Liver (tissue), 8 donors: ENCODE measurements at regions not wholly inside any gene's neighbourhood (a gene's known extent, or its start where the extent isn't known, plus 50 kb on each side); places are given as distances from the start of the nearest gene placed in this dataset.

ENCODE experiments used
- DNase-seq: peaks from one replicate; pipeline ENCODE4 v3.0.0-alpha.2; 2017; ENCODE audit warnings: low spot score
- H3K27ac ChIP-seq, 2 donors: one replicate each; pipeline ENCODE4 v1.7.0; 2013; ENCODE audit warnings: inconsistent platforms in 2 of 2, low read length in 2 of 2, control low read depth in 1 of 2, low read depth in 1 of 2, mild to moderate bottlenecking in 1 of 2
- H3K27me3 ChIP-seq, 4 donors: one replicate each; pipeline versions ENCODE4 v1.6.1 to v1.7.0; 2013; ENCODE audit warnings: low read length in 3 of 4, inconsistent platforms in 1 of 4, mild to moderate bottlenecking in 1 of 4, moderate library complexity in 1 of 4; ENCODE audit not compliant: control insufficient read depth in 4 of 4, insufficient read depth in 4 of 4
- H3K36me3 ChIP-seq, 4 donors: one replicate each; pipeline versions ENCODE4 v1.6.1 to v1.7.0; 2013; ENCODE audit warnings: low read length in 3 of 4, mild to moderate bottlenecking in 3 of 4, low read depth in 1 of 4, moderate library complexity in 1 of 4; ENCODE audit not compliant: control insufficient read depth in 4 of 4, insufficient read depth in 3 of 4
- H3K4me1 ChIP-seq, 4 donors: one replicate each; pipeline versions ENCODE4 v1.6.1 to v1.7.0; 2013; ENCODE audit warnings: low read length in 3 of 4, mild to moderate bottlenecking in 3 of 4, moderate library complexity in 1 of 4; ENCODE audit not compliant: control insufficient read depth in 4 of 4, insufficient read depth in 4 of 4
- H3K4me3 ChIP-seq, 3 donors: one replicate each; pipeline versions ENCODE4 v1.6.1 to v1.7.0; 2013; ENCODE audit warnings: low read length in 3 of 3, control low read depth in 1 of 3, low read depth in 1 of 3, mild to moderate bottlenecking in 1 of 3
- H3K9ac ChIP-seq, 2 donors: one replicate each; pipeline ENCODE4 v1.7.0; 2013; ENCODE audit warnings: low read length in 2 of 2, mild to moderate bottlenecking in 2 of 2, moderate library complexity in 2 of 2, control low read depth in 1 of 2, low read depth in 1 of 2
- H3K9me3 ChIP-seq, 4 donors: one replicate each; pipeline versions ENCODE4 v1.6.1 to v1.7.0; 2013; ENCODE audit warnings: low read length in 3 of 4; ENCODE audit not compliant: control insufficient read depth in 4 of 4
- CTCF ChIP-seq: fragments of 150-350 bp; IDR thresholded peaks from 2 replicates; pipeline ENCODE4 v1.5.1; 2017; ENCODE audit warnings: improper control_type of control experiment, low read depth, low read length; ENCODE audit not compliant: missing input control
- EGR1 ChIP-seq, 2 donors: IDR thresholded peaks; 2 replicates each; pipeline ENCODE4 v1.6.1; 2016 to 2018; ENCODE audit warnings: antibody characterized with exemption in 2 of 2, low read depth in 2 of 2
- FOXA1 ChIP-seq: IDR thresholded peaks from 2 replicates; pipeline ENCODE4 v1.6.1; 2016; ENCODE audit warnings: antibody characterized with exemption
- FOXA2 ChIP-seq: IDR thresholded peaks from 2 replicates; pipeline ENCODE4 v1.6.1; 2016; ENCODE audit warnings: antibody characterized with exemption
- GABPA ChIP-seq, 2 donors: IDR thresholded peaks in 1 of 2; conservative IDR thresholded peaks in 1 of 2; 2 replicates each; pipeline ENCODE4 v1.6.1; 2016; ENCODE audit warnings: antibody characterized with exemption in 2 of 2, mild to moderate bottlenecking in 1 of 2, moderate library complexity in 1 of 2
- HNF4A ChIP-seq, 2 donors: conservative IDR thresholded peaks; 2 replicates each; pipeline ENCODE4 v1.6.1; 2016; ENCODE audit warnings: antibody characterized with exemption in 2 of 2, mild to moderate bottlenecking in 2 of 2
- HNF4G ChIP-seq: IDR thresholded peaks from 2 replicates; pipeline ENCODE4 v1.6.1; 2016; ENCODE audit warnings: antibody characterized with exemption
- JUND ChIP-seq, 2 donors: IDR thresholded peaks; 2 replicates each; pipeline ENCODE4 v1.6.1; 2016; ENCODE audit warnings: antibody characterized with exemption in 2 of 2
- MAX ChIP-seq: IDR thresholded peaks from 2 replicates; pipeline ENCODE4 v1.6.1; 2016; ENCODE audit warnings: antibody characterized with exemption
- NR2F2 ChIP-seq: IDR thresholded peaks from 2 replicates; pipeline ENCODE4 v1.6.1; 2016; ENCODE audit warnings: antibody characterized with exemption
- RAD21 ChIP-seq, 2 donors: IDR thresholded peaks; 2 replicates each; pipeline ENCODE4 v1.6.1; 2016; ENCODE audit warnings: antibody characterized with exemption in 2 of 2, mild to moderate bottlenecking in 2 of 2
- REST ChIP-seq: IDR thresholded peaks from 2 replicates; pipeline ENCODE4 v1.6.1; 2016; ENCODE audit warnings: antibody characterized with exemption, mild to moderate bottlenecking
- RXRA ChIP-seq, 2 donors: IDR thresholded peaks; 2 replicates each; pipeline ENCODE4 v1.6.1; 2017 to 2018; ENCODE audit warnings: antibody characterized with exemption in 2 of 2, mild to moderate bottlenecking in 1 of 2
- SP1 ChIP-seq: IDR thresholded peaks from 2 replicates; pipeline ENCODE4 v1.6.1; 2018; ENCODE audit warnings: antibody characterized with exemption, mild to moderate bottlenecking
- YY1 ChIP-seq: IDR thresholded peaks from 2 replicates; pipeline ENCODE4 v1.6.1; 2016; ENCODE audit warnings: antibody characterized with exemption, mild to moderate bottlenecking
- ZBTB33 ChIP-seq: IDR thresholded peaks from 2 replicates; pipeline ENCODE4 v1.6.1; 2016; ENCODE audit warnings: antibody characterized with exemption
- WGBS: extraction: QIAGEN DNeasy Blood & Tissue Kit; methylation state at CpG from one replicate; pipeline ENCODE4 v1.1.7; 2013; 5-methylcytosine and 5-hydroxymethylcytosine counted together
- donor health status: healthy.
- donor health status: healthy.
- donor health status: healthy.
- donor health status: healthy.
- donor health status: healthy.

GRCh38 chr12:63250486-63250885, 99.5 kb upstream of the AVPR1A start:
- Histone ChIP-seq H3K9me3 (no peaks in the 10 kb centered on the region), H3K36me3 (no peaks in the 10 kb centered on the region), H3K27ac (no peak overlapping the region), H3K9ac (no peak overlapping the region), H3K4me3 (no peak overlapping the region), H3K27me3 (no peaks in the 10 kb centered on the region), H3K4me1 (no peaks in the 10 kb centered on the region)
- no peak for TF ChIP-seq SP1
- 87% methylated on average over 5 of the region's 5 CpGs for WGBS
- DNase-seq: no peak

- TF ChIP-seq NR2F2: no peak
- TF ChIP-seq FOXA1: no peak
- no peak for TF ChIP-seq REST
- no peak for TF ChIP-seq FOXA2
- no peak for TF ChIP-seq EGR1 (IDR thresholded peaks at IDR 0.05; ENCODE audit: low read depth in 2 of 2)
- Histone ChIP-seq H3K27me3 (no peaks in the 10 kb centered on the region), H3K9me3 (no peaks in the 10 kb centered on the region), H3K4me3 (no peak overlapping the region), H3K27ac (no peak overlapping the region), H3K36me3 (no peaks in the 10 kb centered on the region), H3K9ac (no peak overlapping the region), H3K4me1 (no peaks in the 10 kb centered on the region)
- DNase-seq: no peak
These were observed 87.9 kb upstream of the AVPR1A start for GRCh38 chr12:63238892-63239291.

GRCh38 chr12:63232896-63233295, 81.9 kb upstream of the AVPR1A start:
- Histone ChIP-seq H3K27me3 (no peaks in the 10 kb centered on the region), H3K9ac (no peak overlapping the region), H3K27ac (no peak overlapping the region), H3K36me3 (no peaks in the 10 kb centered on the region), H3K4me3 (no peak overlapping the region), H3K9me3 (no peaks in the 10 kb centered on the region), H3K4me1 (peaks cover 0 to 3% (median 0%) of the 10 kb centered on the region in 4 donors)
- 85% methylated on average over 3 of the region's 3 CpGs for WGBS
- TF ChIP-seq YY1: no peak
- TF ChIP-seq RXRA (IDR thresholded peaks at IDR 0.05): no peak
- no peak for TF ChIP-seq GABPA (IDR thresholded peaks at IDR 0.05 in 1 of 2, conservative IDR thresholded peaks at IDR 0.05 in 1 of 2)
- no peak for TF ChIP-seq REST
- no peak for TF ChIP-seq EGR1 (IDR thresholded peaks at IDR 0.05; ENCODE audit: low read depth in 2 of 2)
- no peak for TF ChIP-seq RAD21 (IDR thresholded peaks at IDR 0.05)
- TF ChIP-seq CTCF: no peak
- no peak for TF ChIP-seq MAX
- TF ChIP-seq HNF4A (conservative IDR thresholded peaks at IDR 0.05): no peak
- TF ChIP-seq NR2F2: no peak
- TF ChIP-seq FOXA2: no peak
- TF ChIP-seq HNF4G: no peak
- TF ChIP-seq ZBTB33: no peak
- no peak for TF ChIP-seq JUND (IDR thresholded peaks at IDR 0.05)
- no peak for DNase-seq
